Inflammatory macrophage treated with lipopolysaccharide for 4 hours (primary cell): ENCODE measurements at regions not wholly inside any gene's neighbourhood (a gene's known extent, or its start where the extent isn't known, plus 50 kb on each side); places are given as distances from the start of the nearest gene placed in this dataset.

Experiments
- DNase-seq: peaks from one replicate; pipeline ENCODE4 v3.0.0-alpha.2; 2020

- DNase-seq: no peak
Measured at GRCh38 chr2:153096272-153096671, 377.9 kb downstream of the ARL6IP6 start.

- DNase-seq: no peak
Measured at GRCh38 chr2:153091344-153091743, 372.9 kb downstream of the ARL6IP6 start.

GRCh38 chr2:153079315-153079714, 360.9 kb downstream of the ARL6IP6 start:
- DNase-seq: no peak

GRCh38 chr2:153077311-153077710, 358.9 kb downstream of the ARL6IP6 start:
- no peak for DNase-seq

- DNase-seq: no peak
Measured at GRCh38 chr2:153074207-153074606, 355.8 kb downstream of the ARL6IP6 start.

- DNase-seq: no peak
Measured at GRCh38 chr2:153072813-153073212, 354.4 kb downstream of the ARL6IP6 start.

- DNase-seq: no peak
Measured at GRCh38 chr2:153072077-153072476, 353.7 kb downstream of the ARL6IP6 start.

- DNase-seq: no peak
Measured at GRCh38 chr2:153071090-153071489, 352.7 kb downstream of the ARL6IP6 start.

- no peak for DNase-seq
Measured at GRCh38 chr2:153068915-153069314, 350.5 kb downstream of the ARL6IP6 start.

- no peak for DNase-seq
Measured at GRCh38 chr2:153068052-153068451, 349.6 kb downstream of the ARL6IP6 start.

- DNase-seq: no peak
Measured at GRCh38 chr2:153059338-153060052, 341.1 kb downstream of the ARL6IP6 start.

- no peak for DNase-seq
Measured at GRCh38 chr2:153057743-153058142, 339.3 kb downstream of the ARL6IP6 start.

GRCh38 chr2:153055182-153055581, 336.8 kb downstream of the ARL6IP6 start:
- no peak for DNase-seq

- DNase-seq: no peak
Measured at GRCh38 chr2:153052807-153053559, 334.6 kb downstream of the ARL6IP6 start.

GRCh38 chr2:153047220-153047619, 328.8 kb downstream of the ARL6IP6 start:
- DNase-seq: no peak

GRCh38 chr2:153043385-153043784, 325.0 kb downstream of the ARL6IP6 start:
- DNase-seq: no peak

- no peak for DNase-seq
Measured at GRCh38 chr2:153028626-153029025, 310.2 kb downstream of the ARL6IP6 start.

- DNase-seq: no peak
Measured at GRCh38 chr2:153027533-153027932, 309.1 kb downstream of the ARL6IP6 start.

GRCh38 chr2:153020201-153020600, 301.8 kb downstream of the ARL6IP6 start:
- no peak for DNase-seq

- no peak for DNase-seq
Measured at GRCh38 chr2:153005071-153005730, 286.8 kb downstream of the ARL6IP6 start.

- no peak for DNase-seq
Measured at GRCh38 chr2:153004627-153005026, 286.2 kb downstream of the ARL6IP6 start.

GRCh38 chr2:152974146-152974545, 255.7 kb downstream of the ARL6IP6 start:
- DNase-seq: no peak

- no peak for DNase-seq
Measured at GRCh38 chr2:152971685-152972084, 253.3 kb downstream of the ARL6IP6 start.

- DNase-seq: no peak
Measured at GRCh38 chr2:152962446-152962845, 244.0 kb downstream of the ARL6IP6 start.
